Choroid plexus epithelial cell (primary cell): ENCODE measurements at regions not wholly inside any gene's neighbourhood (a gene's known extent, or its start where the extent isn't known, plus 50 kb on each side); places are given as distances from the start of the nearest gene placed in this dataset.

Source experiments
- DNase-seq: peaks from one replicate; pipeline ENCODE4 v3.0.0-alpha.2; 2010; ENCODE audit warnings: low read depth
- H3K4me3 ChIP-seq: 2 replicates; pipeline ENCODE4 v1.5.1; 2011; ENCODE audit warnings: low read depth, mild to moderate bottlenecking, control low read depth, low read length, moderate library complexity
- TF ChIP-seq, protein P1 (sequence below): conservative IDR thresholded peaks from 2 replicates; pipeline ENCODE4 v1.5.1; 2011; ENCODE audit warnings: low read depth, mild to moderate bottlenecking, control low read depth, inconsistent platforms, low read length, moderate library complexity

DNA sequence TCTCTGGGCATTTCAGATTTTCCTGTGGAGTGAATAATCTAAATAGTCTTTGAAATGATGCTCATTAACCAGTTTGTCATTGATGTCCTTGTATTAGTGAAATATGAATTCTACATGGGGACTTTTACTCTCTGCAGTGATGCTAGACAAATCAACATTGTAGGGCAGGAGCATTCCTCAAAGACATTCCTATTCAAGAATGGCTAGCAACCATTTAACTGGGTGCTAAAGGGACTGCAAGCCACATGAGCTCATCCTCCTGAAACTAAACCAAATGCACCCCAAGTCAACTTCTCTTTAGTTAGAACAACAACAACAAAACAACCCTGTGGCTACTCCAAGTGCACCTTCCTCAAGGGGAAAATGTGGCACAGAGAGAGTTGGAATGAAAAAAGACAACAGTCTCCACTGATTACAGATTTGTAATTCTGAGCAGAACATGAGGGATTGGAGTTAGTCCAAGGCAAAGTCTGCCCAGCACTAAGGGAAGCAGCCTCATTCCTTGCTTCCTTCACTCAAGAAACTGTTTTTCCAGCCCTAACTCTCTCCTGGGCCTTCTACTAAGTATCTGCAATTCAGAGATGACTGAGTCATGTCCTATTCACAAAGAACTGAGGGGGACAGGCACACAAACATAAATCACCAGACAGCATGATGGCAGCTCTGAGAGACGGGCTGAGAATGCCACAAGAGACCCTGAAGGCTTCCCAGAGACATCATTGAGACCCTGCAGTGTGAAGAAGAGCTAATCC lies 82.0 kb upstream of the WWC1 start:
- DNase-seq: no peak
- TF ChIP-seq, protein P1, sequence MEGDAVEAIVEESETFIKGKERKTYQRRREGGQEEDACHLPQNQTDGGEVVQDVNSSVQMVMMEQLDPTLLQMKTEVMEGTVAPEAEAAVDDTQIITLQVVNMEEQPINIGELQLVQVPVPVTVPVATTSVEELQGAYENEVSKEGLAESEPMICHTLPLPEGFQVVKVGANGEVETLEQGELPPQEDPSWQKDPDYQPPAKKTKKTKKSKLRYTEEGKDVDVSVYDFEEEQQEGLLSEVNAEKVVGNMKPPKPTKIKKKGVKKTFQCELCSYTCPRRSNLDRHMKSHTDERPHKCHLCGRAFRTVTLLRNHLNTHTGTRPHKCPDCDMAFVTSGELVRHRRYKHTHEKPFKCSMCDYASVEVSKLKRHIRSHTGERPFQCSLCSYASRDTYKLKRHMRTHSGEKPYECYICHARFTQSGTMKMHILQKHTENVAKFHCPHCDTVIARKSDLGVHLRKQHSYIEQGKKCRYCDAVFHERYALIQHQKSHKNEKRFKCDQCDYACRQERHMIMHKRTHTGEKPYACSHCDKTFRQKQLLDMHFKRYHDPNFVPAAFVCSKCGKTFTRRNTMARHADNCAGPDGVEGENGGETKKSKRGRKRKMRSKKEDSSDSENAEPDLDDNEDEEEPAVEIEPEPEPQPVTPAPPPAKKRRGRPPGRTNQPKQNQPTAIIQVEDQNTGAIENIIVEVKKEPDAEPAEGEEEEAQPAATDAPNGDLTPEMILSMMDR: no peak
- no peak overlapping the region for H3K4me3 ChIP-seq

DNA sequence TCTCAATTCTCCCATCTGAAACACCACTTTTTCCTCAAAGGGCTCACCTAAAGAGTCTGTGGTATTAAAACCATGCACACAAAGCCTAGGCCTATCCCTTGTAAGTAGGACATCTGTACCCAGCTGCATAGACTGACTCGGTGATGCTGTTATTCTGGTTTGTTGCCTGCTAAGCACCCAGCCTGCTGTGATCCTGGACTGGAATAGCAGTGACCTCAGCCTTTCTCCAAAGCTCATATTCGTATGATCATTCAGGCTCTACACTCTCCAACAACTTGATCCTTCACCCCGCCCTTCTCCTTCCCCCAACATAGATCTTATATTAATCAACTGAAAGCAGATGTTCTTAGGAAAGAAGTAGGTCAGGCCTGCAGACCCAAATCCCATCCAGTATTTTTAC lies 81.4 kb upstream of the WWC1 start:
- TF ChIP-seq, protein P1: no peak
- H3K4me3 ChIP-seq: no peak overlapping the region
- no peak for DNase-seq

DNA sequence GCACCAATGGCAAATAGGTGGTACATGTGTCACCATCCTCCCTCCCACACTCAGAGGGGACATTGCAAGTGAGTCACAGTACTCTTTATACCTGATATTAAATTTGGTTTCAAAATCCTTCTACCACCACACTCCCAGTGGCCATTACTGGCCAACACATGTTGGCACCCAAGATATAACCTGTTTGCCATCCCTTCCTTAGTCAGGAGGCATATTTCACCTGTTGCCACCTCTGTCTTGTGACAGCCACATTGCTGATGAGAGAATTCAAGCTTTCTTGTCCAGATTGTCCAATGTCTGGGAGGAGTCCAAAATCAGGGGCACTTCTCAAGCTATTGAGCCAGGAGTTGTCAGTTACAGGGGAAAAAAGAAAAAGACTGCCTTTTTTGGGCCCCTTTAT lies 80.2 kb upstream of the WWC1 start:
- TF ChIP-seq, protein P1: no peak
- no peak for DNase-seq
- H3K4me3 ChIP-seq: no peak overlapping the region

DNA sequence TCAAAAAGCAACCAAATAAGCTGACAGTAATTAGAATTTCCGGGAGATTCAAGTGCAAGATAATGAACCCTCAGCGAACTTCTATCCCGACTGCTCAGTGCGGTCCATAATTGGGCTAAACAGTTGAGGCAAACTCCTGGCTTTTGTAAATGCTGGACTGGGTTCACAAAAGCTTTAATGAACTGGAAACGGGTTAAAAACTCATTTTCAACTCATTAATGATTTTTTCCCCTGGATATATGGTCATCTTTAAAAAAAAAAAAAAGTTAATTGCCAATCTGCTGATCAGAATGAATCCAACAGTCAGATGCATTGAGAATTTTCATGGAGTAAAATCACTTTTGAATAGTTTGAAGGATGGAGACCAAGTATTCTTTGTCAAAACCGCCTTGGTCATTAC lies 79.5 kb upstream of the WWC1 start:
- DNase-seq: no peak
- TF ChIP-seq, protein P1: no peak
- H3K4me3 ChIP-seq: no peak overlapping the region

DNA sequence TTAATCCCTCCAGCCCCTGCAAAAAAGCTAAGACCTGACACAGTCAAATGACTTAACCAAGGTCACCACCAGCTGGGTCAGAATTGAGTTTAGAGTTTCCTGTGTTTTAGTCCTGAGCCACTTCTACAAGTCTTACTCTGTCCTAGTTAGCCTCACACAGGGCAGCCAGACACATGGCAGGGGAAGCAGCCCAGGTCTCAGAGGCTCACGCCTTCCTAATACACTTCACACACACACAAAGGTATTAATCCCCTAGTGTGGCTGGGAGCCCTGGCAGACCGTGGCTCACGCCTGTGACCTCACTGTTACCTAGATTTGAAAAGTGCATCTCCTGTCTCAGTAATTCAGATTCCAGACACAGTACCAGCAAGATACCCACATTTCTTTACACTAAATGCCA lies 77.4 kb upstream of the WWC1 start:
- DNase-seq: no peak
- TF ChIP-seq, protein P1: no peak
- H3K4me3 ChIP-seq: no peak overlapping the region

DNA sequence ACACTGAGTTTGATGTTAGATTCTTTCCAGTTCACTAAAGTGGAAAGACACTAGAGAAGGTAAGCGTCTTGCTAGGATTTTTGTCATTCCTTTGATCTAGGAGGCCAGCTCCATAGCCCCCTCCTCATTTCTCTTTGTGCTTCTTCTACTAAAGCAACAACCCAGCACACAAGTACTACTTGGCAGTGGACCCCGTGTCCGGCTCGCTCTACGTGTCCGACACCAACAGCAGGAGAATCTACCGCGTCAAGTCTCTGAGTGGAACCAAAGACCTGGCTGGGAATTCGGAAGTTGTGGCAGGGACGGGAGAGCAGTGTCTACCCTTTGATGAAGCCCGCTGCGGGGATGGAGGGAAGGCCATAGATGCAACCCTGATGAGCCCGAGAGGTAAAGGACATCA lies 76.6 kb upstream of the WWC1 start:
- TF ChIP-seq, protein P1: no peak
- DNase-seq: no peak
- H3K4me3 ChIP-seq: no peak overlapping the region

DNA sequence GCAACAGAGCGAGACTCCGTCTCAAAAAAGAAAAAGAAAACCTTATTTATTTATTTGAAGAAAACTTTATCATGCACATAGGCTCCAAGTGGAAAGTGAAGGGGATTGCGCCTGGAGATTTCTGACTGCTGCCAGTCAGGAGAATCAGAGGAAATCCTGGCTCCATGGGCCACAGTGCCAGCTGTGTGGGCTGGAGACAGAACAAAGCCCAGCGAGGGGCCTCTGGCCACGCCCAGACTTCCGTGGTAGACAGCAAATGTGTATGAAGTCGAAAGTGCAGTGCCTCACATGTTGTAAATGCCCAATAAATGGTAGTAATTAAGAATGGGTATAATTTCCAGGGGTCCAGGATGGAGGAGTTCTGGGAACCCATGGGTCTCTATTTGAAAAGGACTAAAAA lies 75.8 kb upstream of the WWC1 start:
- no peak for DNase-seq
- no peak overlapping the region for H3K4me3 ChIP-seq
- TF ChIP-seq, protein P1: no peak
